ENCODE measurements at regions not wholly inside any gene's neighbourhood (a gene's known extent, or its start where the extent isn't known, plus 50 kb on each side); places are given as distances from the start of the nearest gene placed in this dataset.

DNA sequence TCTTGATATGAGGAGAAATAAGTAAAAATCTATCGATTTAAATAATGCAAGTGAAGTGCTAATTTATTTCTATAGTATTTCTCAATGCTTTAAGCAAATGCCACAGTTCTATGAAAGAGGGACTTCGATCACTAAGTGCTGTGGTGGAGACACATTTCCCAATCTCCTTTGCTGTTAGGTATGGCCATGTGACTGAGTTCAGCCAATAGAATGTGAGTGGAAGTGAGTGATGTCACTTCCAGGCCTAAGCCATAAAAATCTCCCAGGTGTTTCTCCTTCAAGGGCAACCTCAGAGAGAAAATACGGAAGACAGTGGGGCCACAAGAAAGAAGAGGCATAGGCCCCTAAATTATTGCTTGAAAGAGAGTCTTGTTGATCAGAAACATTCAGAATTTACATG is 100.3 kb upstream of the ANKH start:
- WGBS, 2 donors = 87 to 88% methylated on average over 3 of the region's 3 CpGs
- DNase-seq = no peak
- Histone ChIP-seq H3K4me3 (no peak overlapping the region), H3K27ac (no peak overlapping the region), H3K27me3 (no peaks in the 10 kb centered on the region), H3K36me3 (ENCODE audit: low read depth, missing control alignments) (no peaks in the 10 kb centered on the region), H3K4me1 (no peaks in the 10 kb centered on the region), H3K9me3 (no peaks in the 10 kb centered on the region)
- no peak for TF ChIP-seq POLR2A (IDR thresholded peaks at IDR 0.05)
- no peak for TF ChIP-seq CTCF (IDR thresholded peaks at IDR 0.05)
- intact Hi-C loops (cut with DNase I; ENCODE audit: low total_unique reads) = no loop called here

DNA sequence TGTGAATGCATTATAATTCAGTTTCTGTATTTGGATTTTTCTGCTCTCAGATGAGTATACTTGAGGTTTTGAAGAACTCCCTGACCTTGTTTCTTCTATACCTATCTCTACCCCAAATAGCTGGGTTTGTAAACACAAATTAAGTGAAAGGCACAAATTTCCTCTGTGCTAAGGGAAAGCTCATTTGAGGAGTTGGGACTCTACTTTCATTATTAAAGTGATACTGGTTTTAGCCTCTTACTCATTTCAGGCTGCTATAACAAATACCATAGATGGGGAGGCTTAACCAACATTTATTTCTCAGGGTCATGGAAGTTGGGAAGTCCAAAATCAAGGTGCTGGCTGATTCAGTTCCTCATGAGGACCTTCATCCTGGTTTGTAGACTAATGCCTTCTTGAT is 97.2 kb upstream of the ANKH start:
- Histone ChIP-seq H3K4me3 (no peak overlapping the region), H3K4me1 (no peaks in the 10 kb centered on the region), H3K27ac (no peak overlapping the region), H3K9me3 (no peaks in the 10 kb centered on the region), H3K27me3 (no peaks in the 10 kb centered on the region), H3K36me3 (ENCODE audit: low read depth, missing control alignments) (no peaks in the 10 kb centered on the region)
- no peak for TF ChIP-seq CTCF (IDR thresholded peaks at IDR 0.05)
- no peak for TF ChIP-seq POLR2A (IDR thresholded peaks at IDR 0.05)
- intact Hi-C loops (cut with DNase I; ENCODE audit: low total_unique reads) = no loop called here
- DNase-seq = no peak

- no peak overlapping the region for H3K4me3 ChIP-seq
- no peak overlapping the region for H3K27ac ChIP-seq
- H3K9me3 ChIP-seq = no peaks in the 10 kb centered on the region
- intact Hi-C loops (cut with DNase I; ENCODE audit: low total_unique reads) = no loop called here
- no peaks in the 10 kb centered on the region for H3K4me1 ChIP-seq
- TF ChIP-seq POLR2A (IDR thresholded peaks at IDR 0.05) = no peak
- no peak for TF ChIP-seq CTCF (IDR thresholded peaks at IDR 0.05)
- no peaks in the 10 kb centered on the region for H3K27me3 ChIP-seq
- DNase-seq = no peak
- 94 to 96% methylated on average over 6 of the region's 6 CpGs for WGBS, 2 donors
- H3K36me3 ChIP-seq (ENCODE audit: low read depth, missing control alignments) = no peaks in the 10 kb centered on the region
Observed at GRCh38 chr5:14967166-14967565, 95.6 kb upstream of the ANKH start.

DNA sequence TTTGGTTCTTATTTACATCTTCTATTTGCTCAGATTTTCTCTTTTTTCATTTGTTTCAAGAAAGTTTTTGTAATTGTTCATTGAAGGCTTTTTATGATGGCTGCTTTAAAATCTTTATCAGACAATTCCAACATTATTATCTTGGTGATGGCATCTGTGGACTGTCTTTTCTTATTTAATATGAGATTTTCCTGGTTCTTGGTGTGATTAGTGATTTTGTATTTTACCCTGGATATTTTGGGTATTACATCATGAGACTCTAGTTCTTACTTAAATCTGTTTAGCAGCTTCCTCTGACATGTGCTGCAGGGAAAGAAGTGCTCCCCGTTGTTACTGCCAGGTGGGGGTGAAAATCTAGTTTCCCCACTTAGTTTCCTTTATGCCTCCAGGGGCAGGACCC is 94.2 kb upstream of the ANKH start:
- H3K36me3 ChIP-seq (ENCODE audit: low read depth, missing control alignments) = no peaks in the 10 kb centered on the region
- H3K9me3 ChIP-seq = no peaks in the 10 kb centered on the region
- no peak for DNase-seq
- no peak for TF ChIP-seq POLR2A (IDR thresholded peaks at IDR 0.05)
- no peak for TF ChIP-seq CTCF (IDR thresholded peaks at IDR 0.05)
- no peaks in the 10 kb centered on the region for H3K27me3 ChIP-seq
- no peak overlapping the region for H3K4me3 ChIP-seq
- 86% methylated on average over 1 of the region's 1 CpG for WGBS, 2 donors
- intact Hi-C loops (cut with DNase I; ENCODE audit: low total_unique reads) = no loop called here
- H3K27ac ChIP-seq = no peak overlapping the region
- no peaks in the 10 kb centered on the region for H3K4me1 ChIP-seq

- Histone ChIP-seq H3K4me3 (no peak overlapping the region), H3K27ac (no peak overlapping the region), H3K36me3 (ENCODE audit: low read depth, missing control alignments) (no peaks in the 10 kb centered on the region), H3K4me1 (no peaks in the 10 kb centered on the region), H3K9me3 (no peaks in the 10 kb centered on the region), H3K27me3 (no peaks in the 10 kb centered on the region)
- WGBS, 2 donors = 72 to 89% methylated on average over 2 of the region's 2 CpGs
- DNase-seq = no peak
- TF ChIP-seq CTCF (IDR thresholded peaks at IDR 0.05) (no peak), POLR2A (IDR thresholded peaks at IDR 0.05) (no peak)
- intact Hi-C loops (cut with DNase I; ENCODE audit: low total_unique reads) = no loop called here
Observed at GRCh38 chr5:14962604-14963003, 91.0 kb upstream of the ANKH start.

Data from testis (tissue), 2 donors.